Mesendoderm (in vitro differentiated cells): ENCODE measurements at regions not wholly inside any gene's neighbourhood (a gene's known extent, or its start where the extent isn't known, plus 50 kb on each side); places are given as distances from the start of the nearest gene placed in this dataset.

Experiments
- DNase-seq: peaks from one replicate; pipeline ENCODE4 v3.0.0; 2013
- H2AK5ac ChIP-seq: 2 replicates; pipeline ENCODE4 v1.6.1; 2013; ENCODE audit warnings: low read length, inconsistent platforms
- H2BK120ac ChIP-seq: 2 replicates; pipeline ENCODE4 v1.6.1; 2013; ENCODE audit warnings: low read depth, mild to moderate bottlenecking, low read length, moderate library complexity, mixed read lengths
- H2BK15ac ChIP-seq: replicated peaks from 2 replicates; pipeline ENCODE4 v1.6.1; 2013; ENCODE audit warnings: low read depth, mild to moderate bottlenecking, moderate library complexity
- H2BK5ac ChIP-seq: 2 replicates; pipeline ENCODE4 v1.6.1; 2013; ENCODE audit warnings: low read length, inconsistent platforms
- H3K18ac ChIP-seq: 2 replicates; pipeline ENCODE4 v1.6.1; 2013; ENCODE audit warnings: mild to moderate bottlenecking, low read length, mixed read lengths
- H3K23ac ChIP-seq: one replicate; pipeline ENCODE4 v1.6.1; 2013; ENCODE audit warnings: low read length
- H3K27ac ChIP-seq: 2 replicates; pipeline ENCODE4 v1.5.1; 2013; ENCODE audit warnings: low read depth, mild to moderate bottlenecking, inconsistent platforms, low read length, moderate library complexity
- H3K27me3 ChIP-seq: 2 replicates; pipeline ENCODE4 v1.6.1; 2013; ENCODE audit warnings: low read length, control low read depth, mild to moderate bottlenecking, inconsistent platforms; ENCODE audit not compliant: insufficient read depth, poor library complexity
- H3K36me3 ChIP-seq: 2 replicates; pipeline ENCODE4 v1.6.1; 2013; ENCODE audit warnings: low read length, inconsistent platforms; ENCODE audit not compliant: control insufficient read depth, insufficient read depth
- H3K4ac ChIP-seq: one replicate; pipeline ENCODE4 v1.6.1; 2013; ENCODE audit warnings: low read depth, mild to moderate bottlenecking, low read length, moderate library complexity
- H3K4me1 ChIP-seq: 2 replicates; pipeline ENCODE4 v1.6.1; 2013; ENCODE audit warnings: low read depth, low read length, inconsistent platforms; ENCODE audit not compliant: control insufficient read depth
- H3K4me2 ChIP-seq: 2 replicates; pipeline ENCODE4 v1.6.1; 2013; ENCODE audit warnings: low read length
- H3K4me3 ChIP-seq: 2 replicates; pipeline ENCODE4 v1.5.1; 2013; ENCODE audit warnings: mild to moderate bottlenecking, low read length
- H3K56ac ChIP-seq: one replicate; pipeline ENCODE4 v1.6.1; 2013; ENCODE audit warnings: low read length
- H3K79me1 ChIP-seq: 2 replicates; pipeline ENCODE4 v1.6.1; 2013; ENCODE audit warnings: low read length, inconsistent platforms
- H3K79me2 ChIP-seq: 2 replicates; pipeline ENCODE4 v1.6.1; 2013; ENCODE audit warnings: mild to moderate bottlenecking, low read length; ENCODE audit not compliant: control insufficient read depth, insufficient read depth
- H3K9ac ChIP-seq: 2 replicates; pipeline ENCODE4 v1.6.1; 2013; ENCODE audit warnings: low read length, inconsistent platforms
- H4K5ac ChIP-seq: one replicate; pipeline ENCODE4 v1.6.1; 2013; ENCODE audit warnings: low read length
- H4K8ac ChIP-seq: one replicate; pipeline ENCODE4 v1.6.1; 2013; ENCODE audit warnings: low read depth, mild to moderate bottlenecking, control low read depth, low read length, moderate library complexity
- WGBS: extraction: QIAGEN DNeasy Blood & Tissue Kit; methylation state at CpG from one replicate; pipeline ENCODE4 v1.1.7; 2013; ENCODE audit warnings: low lambda C conversion rate, missing lambda C conversion rate; ENCODE audit not compliant: insufficient coverage; ENCODE audit errors: extremely low coverage; 5-methylcytosine and 5-hydroxymethylcytosine counted together

DNA sequence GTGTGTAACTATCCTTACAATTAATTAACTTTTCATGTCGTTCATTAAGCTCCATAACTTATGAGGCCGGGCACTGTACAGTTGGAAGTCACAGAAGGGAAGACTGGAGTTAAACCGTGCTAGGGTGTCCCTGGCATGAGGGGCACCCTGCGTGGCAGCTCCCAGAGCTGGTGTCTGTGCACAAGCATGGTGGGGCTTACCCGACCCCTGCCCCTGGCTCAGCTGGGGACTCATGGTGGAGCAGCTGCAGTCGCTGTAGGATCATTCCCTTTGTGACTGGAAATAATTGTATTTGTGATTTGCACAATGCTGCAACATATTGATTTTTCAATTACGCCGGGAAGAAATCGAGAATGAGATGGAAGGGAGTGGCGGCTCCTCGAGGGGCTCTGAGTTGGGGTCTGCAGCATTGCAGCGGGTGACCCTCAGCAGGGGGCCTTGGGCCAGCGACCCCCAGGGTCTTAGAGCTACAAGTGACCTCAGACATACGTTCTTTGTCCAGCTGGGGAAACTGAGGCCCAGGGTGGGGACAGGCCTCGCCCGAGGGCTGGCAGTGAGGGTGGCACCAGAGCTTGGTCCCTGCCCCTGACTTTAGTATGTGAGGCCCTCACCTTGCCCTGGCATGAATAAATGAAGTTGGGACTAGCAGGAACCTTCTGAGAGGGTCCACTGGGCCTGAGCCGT lies 125.4 kb downstream of the KIF26A start:
- Histone ChIP-seq H3K79me1 (no peaks in the 10 kb centered on the region), H3K27me3 (no peaks in the 10 kb centered on the region), H2AK5ac (no peak overlapping the region), H3K27ac (no peak overlapping the region), H2BK120ac (no peak overlapping the region), H3K18ac (no peak overlapping the region), H3K79me2 (no peaks in the 10 kb centered on the region), H3K4me2 (no peak overlapping the region), H3K23ac (no peak overlapping the region), H3K4me1 (no peaks in the 10 kb centered on the region), H3K4me3 (no peak overlapping the region), H3K9ac (no peak overlapping the region), H3K36me3 (no peaks in the 10 kb centered on the region), H3K4ac (no peak overlapping the region), H3K56ac (no peak overlapping the region), H2BK5ac (no peak overlapping the region), H2BK15ac (no peak overlapping the region), H4K5ac (no peak overlapping the region), H4K8ac (no peak overlapping the region)
- DNase-seq = no peak
- WGBS = no CpG with 5 or more reads among the region's 17 CpGs

DNA sequence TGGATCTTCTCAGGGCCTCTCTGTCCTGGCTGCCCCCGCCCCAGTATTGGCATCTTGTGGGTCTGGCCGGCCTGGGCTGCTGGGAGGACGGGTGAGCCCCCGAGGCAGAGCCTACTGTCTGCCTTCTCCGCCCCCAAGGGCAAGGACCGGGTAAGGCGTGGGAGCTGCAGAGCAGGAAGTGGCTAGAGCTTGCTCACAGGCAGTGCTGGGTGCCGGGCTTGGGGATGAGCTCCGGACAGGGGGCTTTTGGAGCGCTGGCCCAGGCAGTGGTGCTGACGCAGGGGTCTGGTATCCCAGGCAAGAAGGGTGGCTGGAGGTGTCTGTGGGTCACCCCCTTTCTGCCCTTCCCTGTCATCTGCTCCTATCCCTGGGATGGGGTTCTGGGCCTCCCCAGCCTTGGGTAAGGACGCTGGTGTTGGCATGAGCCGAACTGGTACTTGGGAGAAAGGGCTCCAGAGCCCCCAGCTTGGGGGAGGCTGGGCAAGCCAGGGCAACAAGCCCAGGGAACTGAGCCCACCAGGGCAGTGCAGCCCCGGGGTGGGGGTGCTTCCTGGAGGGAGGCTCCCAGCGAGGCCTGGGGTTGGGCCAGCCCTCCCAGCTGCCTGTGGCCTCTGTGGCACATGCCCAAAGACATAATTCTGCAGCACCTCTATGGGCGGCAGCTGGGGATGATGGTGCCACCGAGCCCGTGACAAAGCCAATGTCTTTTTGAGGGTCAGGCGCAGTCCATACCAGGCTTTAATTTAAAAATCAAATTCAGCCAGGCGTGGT lies 126.3 kb downstream of the KIF26A start:
- Histone ChIP-seq H2BK15ac (no peak overlapping the region), H3K27ac (no peak overlapping the region), H3K4me1 (no peaks in the 10 kb centered on the region), H3K9ac (no peak overlapping the region), H4K8ac (no peak overlapping the region), H4K5ac (no peak overlapping the region), H2BK5ac (no peak overlapping the region), H3K4me3 (no peak overlapping the region), H3K79me2 (no peaks in the 10 kb centered on the region), H3K4ac (no peak overlapping the region), H2AK5ac (no peak overlapping the region), H3K4me2 (no peak overlapping the region), H3K56ac (no peak overlapping the region), H3K18ac (no peak overlapping the region), H3K27me3 (no peaks in the 10 kb centered on the region), H2BK120ac (no peak overlapping the region), H3K79me1 (no peaks in the 10 kb centered on the region), H3K23ac (no peak overlapping the region), H3K36me3 (no peaks in the 10 kb centered on the region)
- no peak for DNase-seq
- WGBS = no CpG with 5 or more reads among the region's 20 CpGs

DNA sequence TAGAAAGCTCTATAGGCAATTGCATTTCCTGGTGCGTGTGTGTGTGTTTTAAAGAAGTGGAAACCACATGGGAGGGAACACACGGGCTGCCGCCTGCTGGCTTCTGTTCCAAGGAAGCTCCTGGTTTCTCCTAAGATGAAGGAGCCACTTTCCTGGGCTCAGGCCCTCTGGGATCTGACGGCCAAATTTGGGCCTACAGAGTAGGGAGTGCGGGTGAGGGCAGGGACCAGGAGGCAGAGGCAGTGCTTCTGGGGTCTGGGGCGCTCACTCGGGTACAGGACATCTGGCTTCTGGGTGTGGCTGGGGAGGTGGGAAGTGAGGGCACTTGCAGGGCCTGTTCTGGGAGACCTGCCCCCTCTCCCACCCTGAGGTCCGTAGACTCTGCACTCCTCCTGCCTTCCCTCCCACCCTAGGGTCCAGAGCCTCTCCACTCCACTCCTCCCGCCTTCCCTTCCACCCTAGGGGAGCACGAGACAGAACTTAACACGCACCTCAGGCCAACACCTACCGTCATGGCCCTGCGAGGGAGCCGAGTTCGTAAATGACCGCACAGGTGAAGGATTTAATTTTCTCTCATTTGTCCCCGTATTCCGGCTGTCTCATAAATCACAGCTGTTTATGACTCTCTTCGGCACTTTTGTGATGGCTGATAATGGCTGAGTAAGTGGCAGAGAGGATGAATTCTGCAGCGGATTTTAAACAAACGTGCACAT lies 127.7 kb downstream of the KIF26A start:
- H2BK5ac ChIP-seq = no peak overlapping the region
- no CpG with 5 or more reads among the region's 21 CpGs for WGBS
- no peak overlapping the region for H3K4me3 ChIP-seq
- no peaks in the 10 kb centered on the region for H3K27me3 ChIP-seq
- no peak overlapping the region for H4K8ac ChIP-seq
- no peak overlapping the region for H3K56ac ChIP-seq
- DNase-seq = no peak
- no peaks in the 10 kb centered on the region for H3K79me2 ChIP-seq
- no peak overlapping the region for H2BK120ac ChIP-seq
- no peak overlapping the region for H3K9ac ChIP-seq
- H2BK15ac ChIP-seq = no peak overlapping the region
- no peak overlapping the region for H4K5ac ChIP-seq
- no peak overlapping the region for H2AK5ac ChIP-seq
- H3K4me1 ChIP-seq = no peaks in the 10 kb centered on the region
- no peak overlapping the region for H3K4me2 ChIP-seq
- H3K18ac ChIP-seq = no peak overlapping the region
- H3K27ac ChIP-seq = no peak overlapping the region
- no peaks in the 10 kb centered on the region for H3K79me1 ChIP-seq
- H3K23ac ChIP-seq = no peak overlapping the region
- no peaks in the 10 kb centered on the region for H3K36me3 ChIP-seq
- no peak overlapping the region for H3K4ac ChIP-seq

DNA sequence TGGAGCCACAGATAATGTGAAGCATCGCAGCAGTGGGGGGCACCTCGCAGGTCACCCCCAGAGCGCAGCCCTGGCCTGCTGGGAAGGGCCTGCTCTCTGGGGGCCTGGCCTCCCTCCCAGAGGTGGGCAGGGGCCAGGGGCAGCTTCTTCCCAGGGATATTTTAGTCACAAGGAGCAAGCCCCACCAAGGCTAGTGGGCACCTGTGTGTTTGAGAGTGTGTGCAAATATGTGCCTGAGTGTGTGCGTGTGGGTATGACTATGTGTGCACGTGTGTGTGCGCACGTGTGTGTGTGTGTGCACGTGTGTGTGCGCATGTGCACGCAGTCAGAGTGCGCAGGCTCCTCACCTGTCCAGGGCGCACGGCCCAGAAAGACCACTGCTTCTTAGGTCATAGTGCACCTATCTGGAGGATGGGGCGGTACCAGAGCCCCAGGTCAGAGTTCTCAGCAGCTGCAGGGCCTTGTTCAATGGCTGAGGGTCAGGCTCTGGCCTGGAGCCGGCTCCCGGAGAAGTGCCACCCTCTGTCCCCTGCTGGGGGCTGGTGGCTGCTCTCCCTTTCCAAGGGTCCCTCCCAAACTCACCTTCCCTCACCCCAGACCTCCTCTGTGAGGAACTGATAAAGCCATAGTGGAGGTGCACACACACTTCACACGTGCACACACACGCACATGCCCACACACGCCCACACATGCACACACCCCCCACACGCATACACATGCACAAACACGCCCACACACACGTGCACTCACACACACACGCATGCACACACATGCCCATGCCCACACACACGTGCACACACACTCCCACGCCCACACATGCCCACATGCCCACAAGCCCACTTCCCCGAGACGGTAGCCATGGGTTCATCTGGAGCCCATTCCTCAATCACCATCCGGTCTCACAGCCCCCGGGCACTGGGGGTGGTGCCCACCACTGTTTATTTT lies 128.5 kb downstream of the KIF26A start:
- H3K9ac ChIP-seq = no peak overlapping the region
- H3K36me3 ChIP-seq = no peaks in the 10 kb centered on the region
- no peak overlapping the region for H3K18ac ChIP-seq
- H3K27ac ChIP-seq = no peak overlapping the region
- no peak overlapping the region for H3K23ac ChIP-seq
- H2BK120ac ChIP-seq = no peak overlapping the region
- no CpG with 5 or more reads among the region's 29 CpGs for WGBS
- no peak overlapping the region for H3K56ac ChIP-seq
- H3K4ac ChIP-seq = no peak overlapping the region
- no peak overlapping the region for H2BK15ac ChIP-seq
- no peak for DNase-seq
- no peak overlapping the region for H4K5ac ChIP-seq
- no peak overlapping the region for H3K4me3 ChIP-seq
- H3K27me3 ChIP-seq = no peaks in the 10 kb centered on the region
- H2AK5ac ChIP-seq = no peak overlapping the region
- no peaks in the 10 kb centered on the region for H3K4me1 ChIP-seq
- H2BK5ac ChIP-seq = no peak overlapping the region
- no peaks in the 10 kb centered on the region for H3K79me1 ChIP-seq
- no peaks in the 10 kb centered on the region for H3K79me2 ChIP-seq
- H3K4me2 ChIP-seq = no peak overlapping the region
- no peak overlapping the region for H4K8ac ChIP-seq

DNA sequence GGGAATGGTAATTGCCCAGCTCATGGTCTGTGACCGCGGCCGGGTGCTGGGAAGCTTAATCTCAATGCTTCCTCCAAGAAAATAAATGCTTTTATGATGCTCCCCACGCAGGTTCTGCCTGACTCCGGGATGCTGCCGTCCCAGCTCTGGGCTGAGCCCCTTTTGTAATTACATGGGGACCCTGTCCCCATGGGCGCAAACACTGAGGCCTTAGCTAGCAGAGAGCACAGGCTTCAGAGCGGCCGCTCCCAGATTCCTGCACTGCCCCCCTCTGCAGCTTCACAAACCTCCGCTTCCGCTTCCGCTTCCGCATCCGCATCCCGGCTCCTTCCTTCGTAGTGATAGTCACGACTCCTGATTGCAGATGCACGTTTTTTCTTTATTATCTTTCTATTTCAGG lies 129.5 kb downstream of the KIF26A start:
- H4K5ac ChIP-seq = no peak overlapping the region
- no peak overlapping the region for H2BK15ac ChIP-seq
- H2AK5ac ChIP-seq = no peak overlapping the region
- no peak overlapping the region for H2BK5ac ChIP-seq
- no peaks in the 10 kb centered on the region for H3K79me1 ChIP-seq
- no peaks in the 10 kb centered on the region for H3K27me3 ChIP-seq
- no peak overlapping the region for H3K18ac ChIP-seq
- no peaks in the 10 kb centered on the region for H3K79me2 ChIP-seq
- H4K8ac ChIP-seq = no peak overlapping the region
- no peak overlapping the region for H2BK120ac ChIP-seq
- H3K4me2 ChIP-seq = no peak overlapping the region
- H3K23ac ChIP-seq = no peak overlapping the region
- H3K27ac ChIP-seq = no peak overlapping the region
- DNase-seq = peak; percentile 21
- H3K36me3 ChIP-seq = no peaks in the 10 kb centered on the region
- no peaks in the 10 kb centered on the region for H3K4me1 ChIP-seq
- no peak overlapping the region for H3K4me3 ChIP-seq
- no CpG with 5 or more reads among the region's 18 CpGs for WGBS
- peak overlapping the region; percentile 34 for H3K56ac ChIP-seq
- no peak overlapping the region for H3K9ac ChIP-seq
- no peak overlapping the region for H3K4ac ChIP-seq
